ENCODE measurements at regions not wholly inside any gene's neighbourhood (a gene's known extent, or its start where the extent isn't known, plus 50 kb on each side); places are given as distances from the start of the nearest gene placed in this dataset.

DNA sequence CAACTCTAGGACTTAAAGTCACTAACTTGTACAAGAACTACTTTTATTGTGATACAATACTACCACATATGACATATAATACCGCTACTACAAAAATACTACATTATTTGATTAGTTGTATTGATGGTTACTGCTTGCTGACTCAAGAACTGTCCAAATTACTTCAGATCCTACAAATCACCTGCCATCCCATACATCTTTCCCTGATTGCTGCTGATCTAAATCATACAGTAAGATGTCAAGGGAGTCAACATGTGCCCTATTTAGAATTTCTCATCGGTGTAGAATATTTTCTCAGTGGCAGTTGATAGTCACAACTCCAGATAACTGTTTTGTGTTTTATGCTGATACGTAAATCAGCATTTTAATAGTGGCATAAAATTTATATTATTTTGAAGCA is 161.0 kb upstream of the DSEL start:
- intact Hi-C loops (cut with DNase I) = no loop called here
- no peak for ATAC-seq
- DNase-seq (ENCODE audit: missing footprints) = no peak

DNA sequence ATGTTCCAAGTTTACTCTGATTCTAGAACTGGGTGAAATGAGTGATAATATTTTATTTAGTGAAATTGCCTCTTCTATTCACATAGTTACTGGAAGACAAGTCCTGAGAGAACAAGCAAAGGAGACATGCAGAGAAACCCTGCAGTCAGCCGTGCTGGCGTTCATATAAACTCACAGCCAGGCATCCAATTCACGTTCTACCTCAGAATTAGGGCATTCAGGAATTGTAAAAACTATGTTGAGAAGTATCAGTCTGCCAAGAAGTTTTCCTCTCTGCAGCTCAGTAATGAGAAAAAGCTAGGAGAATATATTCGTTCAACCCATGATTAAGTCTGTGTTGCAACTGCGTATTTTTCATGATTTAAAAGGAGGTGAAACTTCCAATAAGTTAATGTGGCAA is 156.2 kb upstream of the DSEL start:
- intact Hi-C loops (cut with DNase I) = no loop called here
- DNase-seq (ENCODE audit: missing footprints) = no peak
- ATAC-seq = no peak

GRCh38 chr18:67672155-67672554 is 155.6 kb upstream of the DSEL start:
- no peak for ATAC-seq
- intact Hi-C loops (cut with DNase I) = no loop called here

DNA sequence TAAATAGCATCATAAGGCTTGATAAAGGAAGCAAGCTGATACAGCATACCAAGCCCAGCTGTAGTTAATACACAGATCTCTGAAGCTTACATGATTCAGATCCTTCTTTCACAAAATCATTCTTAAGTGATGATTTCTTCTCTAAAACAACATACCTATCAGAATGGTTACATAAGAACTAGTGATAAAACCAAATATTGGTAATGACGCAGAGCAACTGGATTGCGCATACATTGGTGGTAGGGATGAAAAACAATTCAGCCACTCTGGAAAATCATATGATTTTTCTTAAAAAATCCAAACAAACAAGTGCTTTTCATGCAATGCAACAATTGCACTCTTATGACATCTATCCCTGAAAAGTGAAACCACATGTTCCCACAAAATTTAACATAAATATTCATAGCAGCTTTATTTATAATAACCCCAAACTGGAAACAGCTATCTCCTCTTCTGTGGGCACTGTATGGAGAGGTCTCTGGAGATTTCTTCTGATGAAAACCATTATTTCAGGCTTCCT is 153.6 kb upstream of the DSEL start:
- no peak for DNase-seq (ENCODE audit: missing footprints)
- intact Hi-C loops (cut with DNase I) = no loop called here
- ATAC-seq = no peak

More at GRCh38 chr18:67672155-67672554, 155.6 kb upstream of the DSEL start:
- DNase-seq (ENCODE audit: missing footprints) = no peak

GRCh38 chr18:67665266-67665665 is 148.7 kb upstream of the DSEL start:
- no peak for ATAC-seq
- DNase-seq (ENCODE audit: missing footprints) = no peak
- intact Hi-C loops (cut with DNase I) = no loop called here

DNA sequence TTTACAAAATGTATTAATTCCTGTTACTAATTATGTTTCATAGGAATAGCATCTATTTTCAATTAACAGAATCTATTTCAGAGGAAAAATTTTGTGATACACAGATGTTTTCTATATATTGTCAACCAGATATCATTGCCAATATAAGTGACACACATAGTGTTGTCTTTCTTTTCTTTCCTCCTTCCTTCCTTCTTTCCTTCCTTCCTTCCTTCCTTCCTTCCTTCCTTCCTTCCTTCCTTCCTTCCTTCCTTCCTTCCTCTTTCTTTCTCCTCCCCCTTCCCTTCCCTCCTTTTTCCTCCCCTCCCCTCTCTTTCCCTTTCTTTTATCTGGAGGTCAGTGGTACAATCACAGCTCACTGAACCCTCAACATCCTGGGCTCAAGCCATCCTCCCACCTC is 146.5 kb upstream of the DSEL start:
- intact Hi-C loops (cut with DNase I) = no loop called here
- DNase-seq (ENCODE audit: missing footprints) (no peak), ATAC-seq (no peak)

DNA sequence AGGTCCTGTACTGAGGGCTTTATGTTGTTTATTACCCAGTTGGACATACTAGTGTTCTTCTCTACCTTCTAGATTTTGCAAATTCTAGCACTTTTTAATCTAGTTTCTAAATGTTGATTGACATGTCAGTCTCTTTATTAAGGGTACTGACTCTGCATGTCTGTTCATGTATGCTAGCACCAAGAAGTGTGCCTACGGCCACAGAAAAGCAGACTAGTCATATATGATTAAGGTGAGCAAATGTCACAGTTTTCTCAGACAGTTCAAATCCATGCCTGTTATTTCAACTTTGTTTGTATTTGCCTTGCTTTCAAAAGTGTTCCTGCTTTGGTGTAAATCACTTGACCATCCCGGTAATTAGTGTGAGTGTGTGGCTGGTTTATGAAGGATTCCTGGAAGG is 145.0 kb upstream of the DSEL start:
- ATAC-seq (no peak), DNase-seq (ENCODE audit: missing footprints) (no peak)
- intact Hi-C loops (cut with DNase I) = no loop called here

- ATAC-seq (no peak), DNase-seq (ENCODE audit: missing footprints) (no peak)
- intact Hi-C loops (cut with DNase I) = no loop called here
Observed at GRCh38 chr18:67654101-67654500, 137.6 kb upstream of the DSEL start.

GRCh38 chr18:67652288-67652687 is 135.8 kb upstream of the DSEL start:
- DNase-seq (ENCODE audit: missing footprints) = no peak
- intact Hi-C loops (cut with DNase I) = no loop called here
- ATAC-seq = no peak

- peak; percentile 68 for ATAC-seq
- intact Hi-C loops (cut with DNase I) = no loop called here
Observed at GRCh38 chr18:67651438-67651837, 134.9 kb upstream of the DSEL start.

GRCh38 chr18:67650686-67651385 is 134.3 kb upstream of the DSEL start:
- DNase-seq (ENCODE audit: missing footprints) = no peak
- no peak for ATAC-seq
- intact Hi-C loops (cut with DNase I) = no loop called here

More at GRCh38 chr18:67651438-67651837, 134.9 kb upstream of the DSEL start:
- no peak for DNase-seq (ENCODE audit: missing footprints)

- no peak for ATAC-seq
- intact Hi-C loops (cut with DNase I) = no loop called here
- no peak for DNase-seq (ENCODE audit: missing footprints)
Observed at GRCh38 chr18:67646890-67647289, 130.4 kb upstream of the DSEL start.

DNA sequence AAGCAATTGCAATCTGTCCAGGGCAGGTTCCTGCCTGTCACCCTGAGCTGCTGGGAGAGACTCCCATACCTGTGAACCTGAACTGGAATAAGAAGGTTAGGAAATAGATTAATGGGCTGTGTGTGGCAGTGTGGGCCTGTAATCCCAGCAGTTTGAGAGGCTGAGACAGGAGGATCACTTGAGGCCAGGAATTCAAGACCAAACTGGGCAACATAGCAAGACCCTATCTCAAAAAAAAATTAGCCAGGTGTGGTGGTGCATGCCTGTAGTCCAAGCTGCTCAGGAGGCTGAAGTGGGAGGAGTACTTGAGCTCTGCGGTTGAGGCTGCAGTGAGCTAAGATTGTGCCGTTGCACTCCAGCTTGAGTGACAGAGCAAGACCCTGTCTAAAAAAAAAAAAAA is 127.7 kb upstream of the DSEL start:
- DNase-seq (ENCODE audit: missing footprints) (no peak), ATAC-seq (no peak)
- intact Hi-C loops (cut with DNase I) = no loop called here

GRCh38 chr18:67639872-67640271 is 123.4 kb upstream of the DSEL start:
- ATAC-seq = no peak
- no peak for DNase-seq (ENCODE audit: missing footprints)
- intact Hi-C loops (cut with DNase I) = no loop called here

GRCh38 chr18:67636597-67637385 is 120.3 kb upstream of the DSEL start:
- intact Hi-C loops (cut with DNase I) = no loop called here
- ATAC-seq = no peak
- peak; percentile 56 for DNase-seq (ENCODE audit: missing footprints)

GRCh38 chr18:67634631-67635338 is 118.3 kb upstream of the DSEL start:
- no peak for ATAC-seq
- no peak for DNase-seq (ENCODE audit: missing footprints)
- intact Hi-C loops (cut with DNase I) = no loop called here

GRCh38 chr18:67633939-67634338 is 117.4 kb upstream of the DSEL start:
- intact Hi-C loops (cut with DNase I) = no loop called here
- DNase-seq (ENCODE audit: missing footprints) = no peak
- ATAC-seq = no peak

- no peak for ATAC-seq
- DNase-seq (ENCODE audit: missing footprints) = no peak
- intact Hi-C loops (cut with DNase I) = no loop called here
Observed at GRCh38 chr18:67621906-67622305, 105.4 kb upstream of the DSEL start.

GRCh38 chr18:67621049-67621713 is 104.7 kb upstream of the DSEL start:
- ATAC-seq (no peak), DNase-seq (ENCODE audit: missing footprints) (no peak)
- intact Hi-C loops (cut with DNase I) = no loop called here
